NCI-H2029 (cell line): ENCODE measurements at regions not wholly inside any gene's neighbourhood (a gene's known extent, or its start where the extent isn't known, plus 50 kb on each side); places are given as distances from the start of the nearest gene placed in this dataset.

ENCODE experiments used
- DNase-seq: peaks from one replicate; lab custom pipeline; 2025; lab: John Stamatoyannopoulos, UW

DNA sequence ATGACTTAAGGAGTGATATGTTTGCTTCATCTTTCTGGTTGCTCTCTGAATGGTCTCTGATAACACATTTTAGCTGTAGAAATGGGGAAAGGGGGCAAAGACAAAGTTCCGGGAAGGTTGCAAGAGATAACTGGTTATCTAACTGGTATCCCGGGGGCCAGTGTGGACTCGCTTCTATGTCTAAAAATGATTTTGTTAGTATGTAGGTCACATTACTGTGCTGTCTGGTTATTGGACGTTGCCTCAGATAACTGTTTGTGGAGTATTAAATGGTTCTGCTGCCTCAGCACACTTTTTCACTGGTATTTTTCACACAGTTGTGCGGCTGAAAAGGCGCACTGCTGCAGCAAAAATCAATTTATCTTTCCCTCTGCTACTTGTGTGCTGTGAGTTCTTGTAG lies 63.0 kb upstream of the ZNF536 start:
- DNase-seq, result no peak

DNA sequence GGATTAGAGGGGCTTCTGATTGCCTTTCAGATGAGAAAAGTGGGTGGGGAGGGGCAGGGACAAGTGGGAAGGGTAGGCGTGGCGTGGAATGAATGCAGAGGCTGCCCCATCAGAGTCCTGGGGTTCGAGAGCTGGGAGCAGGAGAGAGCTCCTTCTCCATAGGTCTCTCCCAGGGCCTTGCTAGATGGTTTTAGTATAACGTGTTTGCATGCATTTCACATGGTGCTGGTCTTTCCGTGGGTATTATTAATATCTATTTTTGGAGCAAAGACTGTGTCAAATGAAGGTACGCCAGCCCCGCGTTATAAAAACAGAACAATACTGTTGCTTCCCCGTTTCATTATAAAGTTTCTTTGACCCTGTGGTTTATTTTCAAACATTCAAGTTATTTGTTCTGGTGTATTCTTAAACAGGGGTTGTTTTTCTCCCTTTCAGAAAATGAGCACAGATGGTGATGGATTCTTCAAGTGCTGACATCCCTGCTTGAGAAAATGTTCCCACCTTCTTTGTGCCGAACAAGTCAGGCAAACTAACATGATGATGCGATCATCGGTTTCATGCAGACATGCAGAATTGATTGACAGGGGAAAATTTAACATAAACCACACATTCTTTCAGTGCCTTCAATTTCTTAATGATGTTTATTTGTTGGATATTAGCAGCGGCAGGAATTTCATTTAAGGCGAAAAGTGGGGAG lies 62.1 kb upstream of the ZNF536 start:
- DNase-seq, result no peak

DNA sequence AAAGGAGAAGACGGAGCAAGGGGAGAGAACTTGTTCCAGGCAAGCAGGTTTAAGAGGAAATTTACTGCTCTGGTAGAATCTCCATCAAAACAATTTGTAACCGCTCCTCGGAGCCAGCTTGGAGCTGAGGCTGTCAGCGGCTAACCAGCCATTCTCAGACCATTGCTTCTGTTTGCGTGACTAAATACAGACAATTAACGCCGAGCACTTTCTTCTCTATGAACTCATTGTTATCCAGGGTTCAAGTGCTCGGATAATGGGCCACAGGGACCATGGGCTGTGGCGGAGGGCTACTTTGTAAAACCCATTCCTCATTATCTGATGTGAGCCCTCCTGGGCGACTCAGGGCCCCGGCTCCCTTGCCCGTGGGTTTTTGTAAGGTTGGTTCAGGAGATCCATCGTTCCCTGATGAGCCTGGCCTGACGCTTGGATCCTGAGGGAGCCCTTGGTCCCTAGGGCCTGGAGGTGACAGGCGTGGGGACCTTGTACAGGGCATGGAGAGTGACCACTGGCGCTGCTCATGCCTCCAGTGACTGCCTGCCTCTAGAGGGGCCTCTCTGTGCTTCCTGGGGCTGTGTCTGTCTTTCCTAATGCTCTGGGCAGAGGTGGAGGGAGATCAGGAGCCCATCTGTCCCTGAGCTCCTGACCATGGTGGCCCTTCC lies 61.5 kb upstream of the ZNF536 start:
- no peak for DNase-seq

DNA sequence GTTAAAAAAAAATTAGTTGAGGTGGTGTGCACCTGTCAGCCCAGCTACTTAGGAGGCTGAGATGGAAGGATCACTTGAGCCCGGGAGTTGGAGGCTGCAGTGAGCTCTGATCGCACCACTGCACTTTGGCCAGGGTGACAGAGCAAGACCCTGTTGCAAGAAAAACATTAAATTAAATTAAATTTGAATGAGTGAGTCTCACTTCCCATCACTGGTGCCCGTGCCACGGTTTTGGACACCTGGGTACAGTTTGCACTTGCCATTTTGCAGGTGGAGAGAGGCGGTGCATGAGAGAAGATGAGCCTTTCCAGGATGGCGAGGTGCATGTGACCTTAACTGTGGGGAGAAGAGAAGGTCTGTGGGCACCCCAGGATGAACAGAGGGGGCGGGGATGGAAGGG lies 60.3 kb upstream of the ZNF536 start:
- DNase-seq, result no peak

DNA sequence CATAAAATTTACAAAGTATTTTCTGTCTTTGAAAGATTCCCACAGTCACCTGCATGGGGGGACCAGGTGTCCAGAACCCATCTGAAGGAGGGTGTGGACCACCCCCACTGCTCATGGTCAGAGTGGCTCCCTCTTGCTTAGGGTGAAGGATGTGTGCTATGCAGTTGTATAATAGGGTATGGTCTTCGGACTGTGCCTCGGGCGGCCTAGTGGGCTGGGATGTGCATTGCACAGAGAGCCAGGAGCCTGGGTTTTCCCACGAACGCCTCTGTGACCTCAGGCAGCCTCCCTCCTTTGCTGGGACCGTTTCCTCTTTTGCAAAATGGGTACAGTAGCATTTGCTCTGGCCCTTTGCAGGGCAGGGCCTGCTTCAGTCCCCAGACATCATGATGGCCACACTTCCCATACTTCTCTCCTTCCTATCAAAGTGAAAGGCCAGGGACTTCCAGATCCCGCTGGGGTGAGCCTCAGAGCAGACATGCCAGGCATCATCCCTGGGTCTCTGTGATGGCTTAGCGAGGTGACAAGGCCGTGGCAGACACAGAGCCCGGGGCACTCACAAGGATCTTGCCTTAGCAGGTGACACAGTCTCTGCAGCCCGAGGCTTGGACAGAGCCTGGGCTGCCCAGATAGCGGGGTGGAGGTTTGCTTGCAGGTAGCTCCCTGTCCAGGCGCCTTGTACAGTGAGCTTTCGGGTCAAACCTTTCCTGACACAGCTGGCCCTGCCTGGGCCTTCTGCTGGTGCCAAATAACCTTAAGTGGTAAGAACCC lies 59.4 kb upstream of the ZNF536 start:
- DNase-seq, result no peak

DNA sequence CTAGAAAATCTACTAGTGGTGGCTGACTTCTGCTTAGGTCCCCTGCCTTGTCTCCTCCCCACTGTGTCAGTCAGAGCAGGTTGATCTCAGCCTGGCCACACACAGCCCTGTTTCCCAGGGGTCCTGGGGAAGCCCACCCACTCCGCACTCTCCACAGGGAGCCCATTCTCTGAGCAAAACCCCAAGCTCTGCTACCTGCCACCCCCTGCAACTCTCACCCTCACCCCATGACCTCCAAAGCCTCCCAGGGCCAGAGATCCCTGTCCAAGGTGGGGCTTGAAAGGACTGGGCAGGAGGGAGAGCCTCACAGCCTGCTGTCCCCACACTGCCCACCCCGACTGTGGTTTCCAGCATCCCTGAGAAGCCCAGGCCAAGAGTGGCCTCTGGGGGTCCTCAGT lies 58.8 kb upstream of the ZNF536 start:
- DNase-seq, result no peak

DNA sequence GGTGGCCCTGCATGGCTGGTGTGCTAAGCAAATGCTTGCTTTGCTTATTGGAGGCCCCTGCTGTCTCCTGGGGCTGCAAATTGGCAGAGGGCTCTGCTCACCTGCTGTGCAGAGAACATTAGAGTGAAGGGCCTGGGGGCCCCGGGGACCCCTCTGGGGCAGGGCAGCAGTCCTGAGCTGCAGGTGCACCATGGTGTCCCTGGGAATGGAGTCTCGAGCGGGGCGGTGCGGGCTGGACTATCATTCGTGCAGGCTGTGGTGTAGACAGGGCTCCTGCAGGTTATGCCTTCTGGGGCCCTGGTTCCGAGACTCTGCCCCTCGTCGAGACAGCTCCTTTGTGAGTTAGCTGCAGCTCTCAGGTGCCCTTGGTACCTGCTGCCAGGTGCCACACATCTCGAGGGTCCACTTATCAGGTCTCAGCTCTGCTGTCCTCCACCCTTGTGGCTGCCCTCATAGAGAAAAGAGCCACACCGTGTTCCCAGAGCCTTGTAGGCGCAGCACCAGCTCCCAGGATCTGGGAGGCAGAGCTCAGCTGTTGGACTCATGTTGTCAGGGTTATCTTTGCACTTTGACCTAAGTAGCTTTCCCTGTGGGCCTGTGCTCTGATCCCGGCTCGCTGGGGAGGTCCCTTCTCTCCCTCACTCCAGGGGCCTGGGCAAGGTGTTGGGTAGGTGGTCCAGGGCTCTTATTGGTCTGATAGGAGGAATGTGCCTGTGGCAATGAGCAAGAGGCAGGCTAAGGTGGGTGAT lies 58.0 kb upstream of the ZNF536 start:
- DNase-seq, result no peak

DNA sequence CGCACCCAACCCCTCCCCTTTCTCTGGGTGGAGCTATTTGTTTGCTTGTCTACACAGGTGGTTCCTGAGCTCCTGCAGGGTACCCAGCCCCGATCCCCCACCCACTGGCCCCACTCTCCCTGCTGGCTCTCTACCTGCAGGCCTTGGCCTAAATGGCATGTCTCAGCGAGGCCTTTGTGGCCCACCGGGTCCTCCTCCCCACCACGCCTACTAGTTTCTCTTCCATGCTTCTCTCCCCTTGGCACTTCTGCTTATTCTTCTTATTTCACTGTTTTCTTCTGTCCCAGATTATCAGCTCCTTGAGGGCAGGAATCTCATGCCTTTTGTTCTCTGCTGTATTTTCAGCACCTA lies 57.4 kb upstream of the ZNF536 start:
- no peak for DNase-seq

DNA sequence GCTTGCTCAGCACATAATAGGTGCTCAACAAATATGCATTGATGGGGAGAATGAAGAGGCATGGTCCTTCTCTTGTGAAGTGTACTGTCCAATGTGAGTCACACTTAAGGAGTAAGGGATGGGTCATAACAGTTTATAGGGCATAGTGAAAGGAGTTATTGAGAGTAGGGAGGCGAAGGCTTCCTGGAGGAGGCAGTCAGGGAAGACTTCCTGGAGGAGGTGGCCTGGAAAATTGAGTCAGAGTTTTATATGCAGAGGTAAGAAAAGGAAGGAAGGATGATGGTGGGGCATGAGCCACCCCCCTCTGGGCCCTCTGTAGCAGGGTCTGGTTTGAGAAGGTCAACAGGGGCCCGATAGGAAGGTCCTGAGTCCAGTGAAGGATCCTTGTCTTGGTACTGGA lies 57.0 kb upstream of the ZNF536 start:
- no peak for DNase-seq

DNA sequence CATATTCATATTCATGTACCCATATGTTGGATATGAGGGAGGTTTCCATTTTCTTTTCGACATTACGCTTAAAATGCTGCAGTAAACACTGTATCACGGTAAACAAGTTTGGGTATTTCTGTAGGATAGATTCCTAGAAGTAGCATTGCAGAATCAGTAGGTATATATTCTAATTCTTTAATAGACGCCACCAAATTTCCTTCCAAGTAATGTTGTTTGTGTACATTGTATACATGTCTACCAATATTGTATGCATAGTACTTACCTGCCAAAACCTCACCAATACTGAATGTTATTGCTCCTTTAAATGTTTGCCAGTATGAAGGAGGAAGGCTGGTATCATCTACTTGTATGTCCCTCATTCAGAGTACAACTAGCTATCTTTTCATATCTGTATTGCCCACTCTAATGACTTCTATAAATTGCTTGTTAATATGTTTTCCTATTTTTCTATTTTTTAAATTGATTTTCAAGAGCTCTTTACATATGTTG lies 56.1 kb upstream of the ZNF536 start:
- no peak for DNase-seq

DNA sequence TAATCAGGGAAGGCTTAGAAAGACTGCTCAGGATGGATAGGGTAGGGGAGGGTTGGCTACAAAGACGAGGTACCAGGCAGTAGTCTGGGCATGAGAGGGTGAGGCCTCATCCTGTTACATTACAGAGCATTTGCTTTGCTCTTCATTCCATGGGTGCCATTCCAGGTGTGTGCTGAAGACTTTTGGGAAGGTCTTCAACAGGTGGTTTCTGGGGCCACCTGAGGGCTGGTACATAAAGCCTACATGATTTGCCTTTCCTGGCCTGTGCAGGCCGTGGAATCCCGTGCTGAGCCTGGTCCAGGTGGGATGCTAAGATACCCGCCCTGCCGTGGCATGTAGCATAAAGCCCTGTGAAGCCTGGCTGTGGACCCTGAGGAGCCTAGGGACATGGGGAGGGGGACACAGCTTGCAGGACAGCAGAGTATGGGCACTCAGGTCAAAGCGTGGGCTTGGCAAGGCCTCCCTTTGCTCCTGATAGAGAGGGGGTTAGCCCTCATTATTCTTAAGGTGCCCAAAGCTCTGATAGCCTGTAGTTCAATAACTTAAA lies 55.6 kb upstream of the ZNF536 start:
- DNase-seq, result no peak

DNA sequence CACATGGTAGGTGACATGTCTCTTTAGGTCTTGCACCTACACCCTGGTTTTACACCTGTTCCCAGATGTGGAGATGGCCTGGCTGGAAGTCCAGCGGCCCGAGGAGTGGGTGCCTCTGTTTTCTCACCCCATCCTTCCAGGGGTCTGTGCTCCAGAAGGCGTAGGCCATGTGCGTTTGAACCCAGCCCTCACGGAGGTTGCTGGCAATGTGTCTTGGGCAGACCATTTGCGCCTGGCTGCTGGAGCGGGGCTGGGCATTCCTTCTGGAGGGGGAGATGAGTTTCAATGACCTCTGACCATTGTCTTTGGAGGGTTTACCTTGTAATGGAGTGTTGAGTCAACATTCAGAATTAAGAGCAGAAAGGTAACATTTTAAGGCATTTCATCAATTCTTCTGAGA lies 54.8 kb upstream of the ZNF536 start:
- no peak for DNase-seq

DNA sequence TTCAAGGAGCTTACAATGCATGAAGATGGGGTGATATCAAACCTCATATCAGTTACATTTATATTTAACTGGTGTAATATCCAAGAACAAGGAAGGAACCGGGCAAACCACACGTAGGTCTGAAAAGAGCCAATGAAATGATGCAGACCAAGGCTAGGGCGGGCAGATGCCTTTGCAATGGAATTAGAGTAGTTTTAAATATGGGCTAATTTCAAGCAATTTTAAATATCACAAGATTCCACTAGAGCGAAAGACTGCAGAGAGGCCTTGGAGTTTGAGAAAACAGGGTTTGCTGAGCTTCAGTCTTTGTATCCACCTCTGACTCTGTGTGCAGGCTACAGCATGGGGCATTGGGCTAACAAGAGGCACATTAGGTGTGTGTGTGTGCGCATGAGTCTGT lies 53.9 kb upstream of the ZNF536 start:
- no peak for DNase-seq

DNA sequence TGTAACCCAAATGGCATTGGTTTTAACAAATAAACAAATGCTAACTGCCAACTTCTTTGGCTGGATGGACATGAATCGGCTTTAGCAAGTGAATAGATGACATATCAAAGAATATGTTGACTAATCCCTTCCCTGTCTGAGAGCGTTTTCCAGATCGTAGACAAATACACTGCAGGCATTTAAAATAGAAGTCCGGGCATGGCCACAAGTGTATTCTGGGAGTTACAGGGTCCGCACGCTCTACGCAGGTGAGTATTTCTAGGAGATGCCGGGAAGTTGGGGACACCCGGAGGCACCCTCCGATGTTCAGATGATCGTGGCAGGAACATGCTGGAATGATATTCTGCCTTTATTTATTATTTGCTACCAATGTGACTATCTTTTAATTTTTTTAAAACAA lies 53.2 kb upstream of the ZNF536 start:
- DNase-seq, result no peak

DNA sequence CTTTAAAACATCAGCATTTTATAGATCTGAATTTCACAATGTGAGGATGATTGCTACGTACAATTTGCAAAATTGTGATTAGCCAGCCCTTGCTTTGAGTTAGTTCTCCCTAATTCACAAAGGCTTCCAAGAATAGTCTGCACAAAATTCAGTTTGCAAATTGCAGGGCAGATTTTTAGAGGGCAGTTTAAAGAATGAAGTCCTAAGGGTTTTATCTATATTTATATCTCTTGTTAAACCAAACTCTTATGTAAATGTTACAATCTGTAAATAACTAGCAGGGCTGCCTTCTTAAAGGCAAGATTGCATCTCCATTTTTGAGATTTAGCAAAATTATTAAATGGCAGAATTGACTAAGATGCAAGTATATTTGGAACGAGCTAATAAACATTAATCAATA lies 52.8 kb upstream of the ZNF536 start:
- no peak for DNase-seq

DNA sequence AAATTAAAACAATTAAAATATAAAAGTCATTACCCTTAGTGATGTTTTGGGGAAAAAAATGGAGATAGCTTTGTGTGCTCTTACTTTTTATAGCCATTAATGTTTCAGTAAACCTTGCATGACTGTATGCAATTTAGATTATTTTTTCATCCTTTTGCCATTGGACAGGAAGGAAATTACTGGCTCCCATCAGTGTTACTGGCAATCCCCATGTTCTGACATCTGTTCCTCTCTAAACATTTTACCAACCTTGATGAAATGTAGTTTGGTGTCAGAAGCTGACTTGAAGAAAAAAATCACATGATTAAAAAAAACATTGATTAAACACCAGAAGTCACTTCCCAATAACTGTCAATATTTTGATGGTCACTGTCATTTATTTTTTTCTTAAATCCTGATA lies 52.3 kb upstream of the ZNF536 start:
- DNase-seq, result no peak

DNA sequence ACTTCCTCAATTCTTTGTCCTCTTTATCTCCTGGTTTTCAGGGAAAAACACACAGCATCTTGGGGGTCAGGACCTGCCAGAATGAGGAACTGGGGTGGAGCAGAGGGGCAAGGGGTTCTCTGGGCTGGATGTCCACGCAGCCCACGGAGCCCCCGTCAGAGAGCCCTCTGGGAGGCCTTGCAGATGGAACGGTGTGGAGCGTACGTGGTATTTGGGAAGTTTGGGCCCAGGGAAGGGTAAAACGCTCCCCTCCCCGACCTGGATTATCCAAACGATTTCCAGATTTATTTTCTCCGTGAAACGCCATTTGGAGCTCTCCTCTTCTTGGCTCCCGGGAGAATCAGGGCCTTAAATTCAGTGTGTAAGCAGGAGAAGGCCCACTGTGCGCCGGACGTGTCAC lies 51.7 kb upstream of the ZNF536 start:
- DNase-seq, result no peak

DNA sequence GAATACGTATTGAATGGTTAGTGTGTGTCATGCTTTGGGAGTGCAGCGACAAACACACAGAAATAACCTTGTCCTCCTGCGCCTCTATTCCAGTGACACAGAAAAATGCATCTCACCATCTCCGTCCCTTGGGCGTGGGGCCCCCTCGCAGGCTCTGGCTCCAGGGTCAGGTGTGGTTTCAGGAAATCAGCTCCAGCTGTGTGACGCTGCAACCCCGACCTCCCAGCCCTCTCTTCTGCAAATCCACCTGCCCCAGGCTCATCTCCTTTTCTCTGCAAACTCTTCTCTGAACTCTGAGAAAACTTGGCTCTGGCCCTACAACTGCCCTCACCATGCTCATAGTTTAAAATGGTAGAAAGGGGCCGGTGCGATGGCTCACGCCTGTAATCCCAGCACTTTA lies 51.3 kb upstream of the ZNF536 start:
- DNase-seq, result no peak
